HG03095 (cell line): ENCODE measurements at regions not wholly inside any gene's neighbourhood (a gene's known extent, or its start where the extent isn't known, plus 50 kb on each side); places are given as distances from the start of the nearest gene placed in this dataset.

Experiments used
- ATAC-seq: cut with Tn5 transposase; IDR thresholded peaks from one replicate; pipeline ENCODE4 v1.9.1; 2021; ENCODE audit warnings: moderate library complexity; ENCODE audit not compliant: unreplicated experiment

DNA sequence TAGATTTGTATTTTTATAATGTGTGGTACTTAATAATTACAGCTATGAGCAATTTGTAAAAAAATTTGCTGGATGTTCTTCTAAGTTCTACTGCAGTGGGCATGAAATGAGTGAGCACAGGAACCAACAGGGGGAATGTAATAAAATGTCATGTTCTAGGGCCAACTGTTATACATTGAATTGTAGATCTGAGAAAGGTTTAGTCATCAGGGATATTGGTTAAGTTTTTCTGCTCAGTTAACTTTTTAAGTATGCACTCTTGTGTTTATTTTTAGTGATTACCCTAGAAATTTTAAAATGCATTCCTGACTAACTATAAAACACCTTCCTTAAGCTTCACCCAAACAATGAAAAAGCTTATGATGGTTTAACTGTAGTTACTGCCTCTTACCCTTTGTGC lies 101.8 kb downstream of the CAND1 start:
- ATAC-seq = no peak

DNA sequence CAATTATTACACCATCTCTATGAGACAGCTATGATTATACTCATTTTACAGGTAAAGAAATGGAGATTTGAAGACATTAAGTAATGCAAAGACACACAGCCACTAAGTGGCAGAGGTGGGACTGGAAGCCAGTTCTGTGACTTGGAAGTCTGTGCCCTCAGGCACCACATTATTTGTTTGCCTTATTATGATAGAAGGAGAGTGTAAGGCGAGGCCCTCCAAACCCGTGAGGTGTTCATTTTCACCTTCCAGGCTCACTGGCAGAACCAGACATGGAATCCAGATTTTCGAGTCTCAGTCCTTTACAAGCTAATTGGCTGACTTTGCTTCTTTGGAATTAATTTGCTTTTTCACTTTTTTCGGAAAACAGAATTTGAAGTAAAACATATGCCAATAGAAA lies 107.9 kb downstream of the CAND1 start:
- ATAC-seq = no peak

DNA sequence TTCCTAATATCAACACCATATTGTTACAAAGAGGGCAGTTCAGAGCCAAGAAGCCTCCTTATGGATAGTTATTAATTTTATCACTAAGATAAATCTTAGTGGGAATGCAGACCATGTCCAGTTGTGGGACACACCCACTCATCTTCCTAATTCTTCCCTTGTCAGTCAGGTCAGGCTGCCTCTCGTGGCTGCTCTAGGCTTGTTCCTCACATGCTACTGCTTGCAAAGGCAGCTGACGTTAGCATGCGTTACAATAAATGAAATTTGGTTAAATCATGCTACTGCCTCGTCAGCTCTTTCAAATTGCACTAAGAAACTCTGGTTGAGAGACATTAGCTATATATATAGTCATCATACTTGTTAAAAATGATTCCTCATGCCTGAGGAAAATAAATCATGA lies 108.4 kb downstream of the CAND1 start:
- no peak for ATAC-seq

DNA sequence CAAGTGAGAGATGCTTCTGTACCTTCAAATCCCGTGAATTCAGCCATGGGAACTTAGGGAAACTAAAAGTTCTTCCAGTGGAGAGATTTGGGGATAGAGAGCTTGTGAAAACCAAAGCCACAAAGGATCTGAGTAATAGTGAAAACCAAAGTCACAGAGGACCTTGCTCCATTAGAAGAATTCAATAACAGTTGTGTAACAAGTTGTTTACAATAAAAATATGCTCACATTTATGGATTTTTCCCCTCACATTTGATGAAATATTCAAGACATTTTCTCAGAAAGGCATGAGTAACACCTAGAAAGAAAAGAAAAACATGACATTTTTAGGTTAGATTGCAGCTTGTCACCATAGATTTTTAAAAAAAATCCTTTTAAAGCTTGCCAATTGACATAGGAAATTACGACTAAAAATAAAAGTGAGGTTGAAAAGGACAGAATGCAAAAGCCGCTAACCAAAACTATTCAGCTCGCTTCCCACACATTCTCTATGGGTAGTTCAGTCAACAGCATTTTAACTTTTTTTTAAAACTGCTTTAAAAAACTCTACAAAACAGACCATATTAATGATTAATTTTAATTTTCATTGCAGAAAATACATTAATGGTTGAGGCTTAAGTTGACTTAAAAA lies 113.2 kb downstream of the CAND1 start:
- no peak for ATAC-seq

DNA sequence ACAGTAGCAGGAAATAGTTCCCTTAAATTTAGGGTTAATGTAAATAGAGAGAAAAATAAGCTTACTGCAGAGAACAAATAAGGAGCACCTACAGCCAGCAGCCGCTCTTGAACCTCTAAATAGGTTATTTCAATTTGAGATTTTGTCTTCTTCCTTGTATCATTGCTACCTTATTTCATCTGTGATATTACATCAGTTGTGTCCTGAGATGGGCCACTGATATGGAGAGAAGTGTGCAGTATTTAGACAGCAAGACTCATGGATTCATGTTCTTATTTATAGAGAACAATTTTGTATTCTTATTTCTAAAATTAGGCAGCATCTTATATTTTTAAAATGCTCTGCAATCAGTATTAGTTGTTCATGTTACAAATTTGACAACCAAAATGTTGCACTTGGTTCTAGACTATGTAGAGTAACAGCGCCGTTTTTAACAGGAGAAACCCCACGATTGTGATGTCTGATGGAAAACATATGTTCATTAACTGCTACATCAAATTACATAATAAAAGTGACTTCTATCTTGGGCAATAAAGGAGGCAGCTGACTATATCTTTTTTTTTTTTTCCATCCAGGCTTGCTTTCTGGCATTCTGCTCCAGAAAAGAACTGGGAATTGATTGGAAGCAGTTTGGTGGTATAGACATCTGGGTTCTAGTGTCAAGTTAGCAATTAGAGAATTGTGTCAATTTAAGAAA lies 117.9 kb downstream of the CAND1 start:
- ATAC-seq = no peak

DNA sequence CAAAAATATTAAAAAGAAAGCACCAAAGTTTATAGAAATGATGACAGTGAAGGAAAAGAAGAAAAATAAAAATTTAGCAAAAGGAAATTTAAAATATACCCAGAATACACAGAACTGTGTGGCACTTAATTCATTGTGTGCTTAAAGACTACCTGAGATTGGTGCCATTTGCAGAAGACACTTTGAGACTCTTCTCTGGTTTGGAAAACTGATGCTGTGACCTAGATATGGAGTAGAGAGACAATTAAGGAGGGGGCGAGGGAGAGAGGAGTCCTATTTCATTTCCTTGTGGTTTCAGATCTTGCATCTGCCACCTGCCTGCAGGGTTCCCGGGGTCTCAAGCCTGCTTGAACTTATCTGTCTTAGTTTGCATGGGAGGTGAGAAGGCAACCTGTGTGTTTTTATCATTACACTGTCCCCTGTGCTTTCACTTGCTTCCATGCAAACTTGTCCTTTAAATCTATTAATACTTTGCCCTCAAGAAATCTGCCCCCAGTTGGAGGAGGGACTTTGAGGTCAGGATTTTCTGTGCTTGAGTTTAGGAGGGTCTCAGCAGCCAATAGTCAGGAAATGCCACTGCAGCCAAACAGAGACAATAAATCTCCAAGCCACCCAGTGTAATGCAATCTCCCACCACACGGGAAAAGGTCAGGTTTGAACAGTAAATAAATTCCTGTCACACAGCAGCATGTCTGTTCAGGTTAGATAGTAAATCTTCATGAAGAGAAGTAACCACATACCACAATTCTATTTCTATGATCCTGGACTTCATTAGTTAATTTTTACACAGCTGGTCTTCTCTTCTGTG lies 119.4 kb downstream of the CAND1 start:
- no peak for ATAC-seq

DNA sequence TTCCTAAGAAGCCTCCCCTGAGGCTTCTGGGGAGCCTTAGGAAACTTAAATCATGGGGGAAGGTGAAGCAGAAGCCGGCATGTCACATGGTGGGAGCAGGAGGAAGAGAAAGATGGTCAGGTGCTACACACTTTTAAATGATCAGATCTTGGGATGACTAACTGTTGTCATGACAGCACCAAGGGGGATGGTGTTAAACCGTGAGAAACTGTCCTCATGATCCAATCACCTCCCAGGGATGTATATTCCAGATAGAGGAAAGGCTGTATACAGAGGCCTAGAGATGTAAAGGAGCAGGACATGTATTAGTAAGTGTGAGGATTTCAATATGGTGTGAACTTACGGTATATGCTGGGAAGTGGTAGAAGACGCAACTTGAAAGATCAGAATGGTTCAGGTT lies 121.1 kb downstream of the CAND1 start:
- ATAC-seq = no peak

DNA sequence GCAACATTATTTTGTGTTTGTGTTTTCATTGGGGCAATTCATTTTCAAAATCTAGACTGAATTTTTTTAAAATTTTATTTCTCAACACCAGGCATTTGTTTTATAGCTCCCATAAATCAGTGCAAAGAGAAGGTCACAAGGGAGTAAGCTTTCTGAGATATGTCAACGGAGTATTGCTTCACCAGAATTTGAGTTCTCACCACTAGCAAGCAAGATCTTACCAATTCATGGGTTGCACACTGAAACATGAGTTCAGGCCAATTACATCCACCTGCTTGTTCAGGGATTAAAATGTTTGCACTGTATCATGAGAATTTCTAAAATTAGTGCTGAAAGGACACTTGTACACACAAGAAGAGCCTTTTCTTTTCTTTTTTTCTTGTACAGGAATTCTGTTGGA lies 121.9 kb downstream of the CAND1 start:
- ATAC-seq = no peak

DNA sequence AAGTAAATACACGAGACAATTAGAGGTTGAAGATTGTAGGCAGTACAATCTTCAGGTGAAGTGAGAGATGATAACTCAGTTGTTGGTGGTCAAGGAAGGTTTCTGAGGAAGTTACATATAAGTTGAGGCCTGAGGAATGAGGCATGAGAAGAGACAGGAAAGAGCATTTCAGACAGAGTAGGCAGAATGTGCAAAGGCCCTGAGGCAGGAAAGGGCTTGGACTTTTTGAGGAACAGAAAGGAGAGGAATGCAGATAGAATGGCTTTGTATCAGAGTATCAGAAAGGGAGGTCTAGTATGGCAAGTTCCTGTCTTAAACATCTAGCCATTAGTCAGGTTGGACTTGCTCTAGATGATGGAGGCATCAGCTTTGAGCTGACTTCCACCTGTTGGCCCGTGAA lies 122.5 kb downstream of the CAND1 start:
- no peak for ATAC-seq

DNA sequence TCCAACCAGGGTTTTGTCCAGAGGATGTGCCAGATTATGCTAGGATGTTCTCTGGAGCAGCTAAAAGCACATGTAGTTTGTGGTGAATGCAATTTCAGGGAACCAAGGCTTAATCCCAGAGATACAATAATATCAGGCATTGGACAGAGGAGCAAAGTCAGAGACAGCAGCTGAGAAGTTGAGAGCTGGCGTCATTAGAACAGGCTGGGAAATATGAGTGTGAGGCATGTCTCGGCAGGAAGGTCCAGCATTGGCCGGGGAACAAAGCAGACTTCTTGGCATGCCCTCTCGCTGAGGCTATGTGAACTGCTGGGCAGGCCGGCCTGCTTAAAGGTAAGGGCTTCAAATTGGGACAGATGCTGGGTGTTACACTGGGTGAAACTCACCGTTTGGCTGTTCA lies 125.4 kb downstream of the CAND1 start:
- ATAC-seq = no peak

DNA sequence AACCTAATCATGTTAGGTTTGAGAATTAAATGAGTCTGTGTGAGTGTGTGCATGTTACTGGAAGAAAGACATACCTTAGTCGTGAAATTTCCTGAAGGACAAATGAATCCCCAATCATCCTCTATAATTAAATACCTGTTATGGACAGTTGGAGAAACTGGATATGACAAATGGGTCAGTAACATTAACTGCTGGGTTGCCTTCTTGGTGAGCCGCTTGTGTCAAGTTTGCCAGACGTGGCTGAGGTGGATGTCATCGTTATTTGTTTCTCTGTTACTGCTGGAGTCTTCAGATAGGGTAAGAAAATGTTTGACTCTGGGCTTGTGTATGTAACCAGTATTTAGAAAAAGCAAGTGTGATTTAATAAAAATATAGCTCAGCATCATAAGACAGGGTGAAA lies 131.6 kb downstream of the CAND1 start:
- ATAC-seq = no peak

DNA sequence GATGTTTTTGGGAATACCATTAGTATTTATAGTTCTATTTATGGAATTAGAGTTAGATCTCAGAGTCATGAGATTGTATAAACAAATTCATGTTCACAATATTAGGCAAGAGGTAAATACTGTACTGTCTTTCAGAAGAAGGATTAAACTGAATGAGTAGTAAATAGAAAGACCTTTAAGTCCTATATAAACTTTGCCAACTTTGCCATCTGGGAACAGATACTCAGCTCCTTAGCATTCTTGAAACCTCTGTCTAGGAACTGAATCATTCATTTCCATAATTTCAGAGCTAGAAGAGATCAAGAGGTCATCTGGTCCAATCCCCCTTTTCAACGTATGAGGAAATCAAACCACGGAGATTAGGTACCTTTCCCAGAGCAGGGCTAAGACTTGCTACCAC lies 141.1 kb downstream of the CAND1 start:
- no peak for ATAC-seq

DNA sequence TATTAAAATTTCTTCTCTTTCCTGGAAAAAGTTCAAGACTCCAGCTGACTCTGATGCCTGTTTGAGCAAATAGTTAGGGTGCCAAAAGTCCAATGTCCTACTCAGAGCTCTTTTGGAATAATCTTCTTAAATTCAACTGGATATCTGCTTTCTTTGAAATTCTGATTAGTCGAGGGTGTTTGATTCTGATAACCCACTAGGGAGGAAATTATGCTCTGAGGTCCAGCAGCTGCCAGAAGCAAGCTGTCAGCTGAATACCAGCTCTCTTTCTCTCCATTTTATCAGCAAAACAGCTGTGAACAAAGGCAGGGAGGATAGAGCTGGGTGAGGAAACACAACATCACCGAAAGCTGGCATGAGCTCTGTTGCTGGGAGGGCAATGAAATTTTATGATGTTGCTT lies 141.5 kb downstream of the CAND1 start:
- ATAC-seq = no peak

DNA sequence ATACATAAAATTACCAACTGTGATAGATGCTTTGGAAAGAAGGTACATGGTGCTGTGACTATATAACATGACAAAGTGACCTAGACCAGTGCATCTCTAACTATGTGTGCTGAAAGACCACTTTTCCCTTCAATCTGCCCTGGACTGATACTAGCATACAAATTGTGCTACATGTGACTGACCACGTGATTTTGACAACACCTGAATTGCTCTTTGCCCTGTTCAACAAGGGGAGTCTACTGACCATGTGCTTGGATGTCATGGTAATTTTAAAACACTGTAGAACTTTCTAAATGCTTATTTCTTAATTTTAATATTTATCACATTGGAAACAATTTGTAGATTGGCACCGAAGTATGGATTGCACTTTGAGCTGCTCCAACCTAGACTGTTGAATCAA lies 142.4 kb downstream of the CAND1 start:
- ATAC-seq = no peak

DNA sequence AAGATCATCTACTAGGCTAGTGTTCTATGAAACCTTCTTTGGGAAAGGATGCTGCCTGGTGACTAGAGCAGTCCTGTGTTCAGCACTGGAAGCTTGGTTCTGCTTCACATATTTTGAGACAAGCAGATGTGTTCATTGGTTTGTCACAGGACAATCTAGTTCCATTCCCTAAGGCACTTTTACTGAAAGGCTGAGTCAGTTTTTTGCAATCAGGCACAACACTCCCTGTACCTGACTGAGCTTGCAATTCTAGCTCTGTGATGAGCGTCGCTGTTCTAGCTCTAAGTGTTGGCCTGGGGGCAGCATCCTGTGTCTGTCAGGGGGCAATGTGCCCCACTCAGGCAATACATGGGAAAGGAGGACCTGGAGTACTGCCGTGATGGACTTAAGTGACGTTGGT lies 144.4 kb downstream of the CAND1 start:
- ATAC-seq = no peak

DNA sequence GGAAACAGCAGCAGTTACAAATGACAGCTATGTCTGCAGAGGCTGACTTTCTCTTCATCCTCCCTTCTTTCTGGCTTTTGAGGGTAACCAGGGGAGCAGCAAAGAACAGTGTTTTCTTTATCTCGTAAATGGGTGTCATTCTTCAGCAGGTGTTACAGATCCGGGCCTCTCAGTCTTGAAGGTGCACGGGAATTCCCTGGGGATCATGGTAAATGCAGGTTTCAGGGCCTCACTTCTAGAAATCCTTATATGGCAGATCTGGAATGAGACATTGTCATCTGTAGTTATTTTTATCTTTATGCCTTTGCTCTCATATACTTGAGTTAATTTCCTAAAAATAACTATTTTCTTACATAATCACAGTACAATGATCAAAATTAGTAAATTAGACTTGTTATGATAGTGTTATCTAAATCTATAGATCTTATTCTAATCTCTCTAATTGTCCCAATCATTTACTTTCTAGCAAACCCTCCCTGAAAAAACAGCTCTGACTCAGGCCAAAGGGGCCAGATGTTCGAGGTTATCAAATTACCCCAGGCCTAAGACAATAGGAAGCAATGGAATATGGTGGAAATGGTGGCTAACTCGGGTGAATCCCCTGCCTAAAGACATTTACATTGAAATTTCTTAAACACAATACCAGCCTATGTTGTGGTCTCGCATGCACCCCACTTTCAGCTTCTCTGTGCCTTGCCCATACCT lies 145.0 kb downstream of the CAND1 start:
- ATAC-seq = no peak

DNA sequence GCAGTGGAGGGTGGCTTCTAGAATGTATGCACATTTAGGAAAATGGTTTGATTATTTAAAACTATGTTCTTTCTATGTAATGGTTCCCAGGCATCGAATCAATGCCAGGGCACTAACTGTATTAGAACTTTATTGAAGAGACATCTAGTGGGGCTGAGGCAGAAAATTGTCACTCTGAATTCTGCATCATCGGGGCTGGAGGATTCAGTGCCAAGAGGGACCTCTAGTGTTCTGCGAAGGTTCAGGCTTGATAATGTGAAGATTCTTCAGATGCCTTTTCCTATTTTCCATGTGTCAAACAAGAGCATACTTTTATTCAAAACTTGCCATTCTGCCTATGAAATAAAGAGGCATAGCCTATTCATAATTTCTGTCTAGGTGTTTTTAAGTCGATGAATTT lies 146.3 kb downstream of the CAND1 start:
- no peak for ATAC-seq

DNA sequence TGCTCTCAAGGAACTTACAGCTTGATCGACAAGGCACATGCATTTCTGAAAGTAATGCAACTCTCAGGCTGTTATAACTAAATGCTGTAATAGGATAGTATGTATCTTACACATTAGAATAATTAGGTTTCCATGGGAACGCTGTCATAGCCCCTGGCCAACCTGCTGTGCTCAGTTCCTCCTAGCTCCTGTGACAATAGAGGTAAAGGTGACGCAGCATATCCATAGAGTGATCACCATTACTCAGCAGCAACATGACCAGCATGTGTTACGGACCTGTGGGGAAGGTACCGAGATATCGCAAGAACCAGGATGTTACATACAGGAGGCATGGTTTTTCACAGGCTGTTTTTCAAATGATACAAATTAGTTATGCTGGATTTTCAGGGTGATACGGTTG lies 150.7 kb downstream of the CAND1 start:
- ATAC-seq = no peak

DNA sequence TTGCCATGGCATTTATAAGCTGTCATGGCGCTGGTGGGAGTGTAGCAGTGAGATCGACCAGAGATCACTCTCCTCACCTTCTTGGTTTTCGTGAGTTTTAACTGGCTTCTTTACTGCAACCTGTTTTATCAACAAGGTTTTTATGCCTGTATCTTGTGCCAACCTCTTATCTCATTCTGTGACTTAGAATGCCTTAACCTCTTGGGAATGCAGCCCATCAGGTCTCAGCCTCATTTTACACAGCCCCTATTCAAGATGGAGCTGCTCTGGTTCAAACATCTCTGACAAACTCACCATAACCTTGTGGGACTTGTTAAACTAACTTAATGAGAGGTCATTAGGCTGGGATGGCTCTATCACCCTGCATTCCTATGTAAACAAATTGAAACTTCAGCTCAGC lies 151.3 kb downstream of the CAND1 start:
- no peak for ATAC-seq

DNA sequence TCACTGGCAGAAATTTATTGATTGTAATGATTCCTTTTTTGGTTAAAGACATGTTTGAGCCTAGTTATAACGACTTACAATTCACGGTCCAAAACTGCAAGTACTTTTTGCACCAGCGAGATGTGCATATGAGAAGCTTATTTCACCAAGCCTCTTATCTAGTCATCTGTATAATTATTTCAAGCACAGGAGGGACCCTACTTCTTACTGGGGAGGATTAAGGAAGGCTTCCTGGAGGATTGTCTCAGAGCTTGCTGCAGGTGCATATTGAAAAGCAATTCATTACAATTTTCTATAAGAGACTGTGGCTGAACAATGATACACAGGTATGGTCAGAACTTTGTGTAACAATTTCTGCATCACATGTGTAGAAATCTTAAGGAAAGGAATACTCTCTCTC lies 152.9 kb downstream of the CAND1 start:
- no peak for ATAC-seq

DNA sequence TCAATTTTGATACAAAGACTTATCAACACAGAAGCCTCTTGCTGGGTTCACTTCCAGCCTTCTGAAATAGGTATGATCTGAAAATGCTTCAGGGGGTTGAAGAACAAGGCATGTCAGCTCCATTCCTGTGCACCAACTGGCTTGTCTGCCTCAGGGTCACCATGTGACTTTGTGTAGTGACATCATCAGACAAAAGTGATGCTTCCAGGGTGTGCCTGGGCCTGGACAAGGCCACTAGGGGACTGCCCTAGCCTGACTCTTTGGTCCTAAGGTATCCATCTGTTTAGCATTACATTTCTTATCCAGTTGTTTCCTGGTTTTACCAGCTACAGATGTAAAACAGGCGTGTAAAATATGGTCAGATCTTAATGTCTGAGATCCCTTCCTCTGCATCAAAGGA lies 155.6 kb downstream of the CAND1 start:
- no peak for ATAC-seq

DNA sequence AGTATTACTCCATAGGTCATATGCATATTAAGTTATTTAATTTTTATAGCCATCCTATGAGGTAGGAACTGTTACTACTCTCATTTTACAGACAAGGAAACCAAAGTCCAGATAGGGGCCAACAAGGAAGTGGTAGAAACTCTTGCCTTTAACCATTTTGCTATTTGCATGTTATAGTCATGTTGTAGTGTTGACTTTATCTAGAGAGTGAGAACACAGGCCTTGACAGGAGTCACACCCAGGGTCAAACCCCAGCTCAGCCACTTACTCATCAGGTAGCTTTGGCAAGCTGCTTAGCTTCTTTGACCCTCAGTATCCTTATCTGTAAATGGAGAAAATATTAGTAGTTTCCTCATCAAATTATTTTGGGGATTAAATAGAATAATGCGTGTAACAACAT lies 156.2 kb downstream of the CAND1 start:
- ATAC-seq = no peak
